ENCODE measurements at regions not wholly inside any gene's neighbourhood (a gene's known extent, or its start where the extent isn't known, plus 50 kb on each side); places are given as distances from the start of the nearest gene placed in this dataset.

DNA sequence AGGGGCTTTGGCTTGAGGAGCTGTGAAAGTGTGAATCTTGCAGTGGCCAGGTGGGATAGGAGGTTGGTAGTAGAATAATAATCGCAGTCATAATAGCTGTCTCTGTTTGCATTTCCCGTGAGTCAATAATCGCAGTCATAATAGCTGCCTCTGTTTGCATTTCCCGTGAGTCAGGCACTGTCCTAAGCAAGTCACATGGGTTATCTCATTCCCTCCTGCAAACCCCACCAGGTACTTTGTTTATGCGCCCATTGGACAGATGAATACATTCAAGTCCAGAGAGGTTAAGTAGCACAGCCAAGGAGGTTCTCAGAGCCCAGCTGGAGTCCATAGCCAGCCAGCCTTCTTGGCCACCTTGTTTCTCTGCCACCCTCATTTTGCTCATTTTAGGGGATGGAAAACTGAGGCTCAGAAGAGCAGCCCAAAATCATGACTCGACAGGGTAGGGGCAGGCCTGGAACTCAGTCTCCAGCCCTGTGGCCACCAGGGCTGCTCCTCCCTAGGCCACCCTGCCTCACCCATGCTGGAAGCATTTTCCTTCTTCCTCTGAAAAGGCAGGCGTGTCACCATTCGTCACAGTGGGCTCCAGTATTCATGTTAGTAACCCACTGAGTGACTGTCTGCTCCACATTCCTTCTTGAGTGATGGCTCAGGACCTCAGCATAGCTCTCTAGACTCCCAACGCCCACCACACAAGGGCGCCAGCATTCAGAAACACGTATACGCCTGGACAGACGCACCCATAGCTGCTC is 206.2 kb downstream of the URI1 start:
- intact Hi-C loops (cut with DNase I; ENCODE audit: low total_unique reads), result no loop called here
- Histone ChIP-seq H3K27ac (no peak overlapping the region), H3K4me3 (no peak overlapping the region), H3K4me1 (no peaks in the 10 kb centered on the region), H3K36me3 (no peaks in the 10 kb centered on the region), H3K9me3 (peaks cover 0 to 4% of the 10 kb centered on the region in 2 donors), H3K27me3 (no peaks in the 10 kb centered on the region)
- TF ChIP-seq, protein P1, sequence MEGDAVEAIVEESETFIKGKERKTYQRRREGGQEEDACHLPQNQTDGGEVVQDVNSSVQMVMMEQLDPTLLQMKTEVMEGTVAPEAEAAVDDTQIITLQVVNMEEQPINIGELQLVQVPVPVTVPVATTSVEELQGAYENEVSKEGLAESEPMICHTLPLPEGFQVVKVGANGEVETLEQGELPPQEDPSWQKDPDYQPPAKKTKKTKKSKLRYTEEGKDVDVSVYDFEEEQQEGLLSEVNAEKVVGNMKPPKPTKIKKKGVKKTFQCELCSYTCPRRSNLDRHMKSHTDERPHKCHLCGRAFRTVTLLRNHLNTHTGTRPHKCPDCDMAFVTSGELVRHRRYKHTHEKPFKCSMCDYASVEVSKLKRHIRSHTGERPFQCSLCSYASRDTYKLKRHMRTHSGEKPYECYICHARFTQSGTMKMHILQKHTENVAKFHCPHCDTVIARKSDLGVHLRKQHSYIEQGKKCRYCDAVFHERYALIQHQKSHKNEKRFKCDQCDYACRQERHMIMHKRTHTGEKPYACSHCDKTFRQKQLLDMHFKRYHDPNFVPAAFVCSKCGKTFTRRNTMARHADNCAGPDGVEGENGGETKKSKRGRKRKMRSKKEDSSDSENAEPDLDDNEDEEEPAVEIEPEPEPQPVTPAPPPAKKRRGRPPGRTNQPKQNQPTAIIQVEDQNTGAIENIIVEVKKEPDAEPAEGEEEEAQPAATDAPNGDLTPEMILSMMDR (IDR thresholded peaks at IDR 0.05), result no peak
- TF ChIP-seq POLR2A (IDR thresholded peaks at IDR 0.05) (no peak), POLR2AphosphoS5 (IDR thresholded peaks at IDR 0.05) (no peak)
- DNase-seq (ENCODE audit: low spot score in 2 of 2), result no peak

DNA sequence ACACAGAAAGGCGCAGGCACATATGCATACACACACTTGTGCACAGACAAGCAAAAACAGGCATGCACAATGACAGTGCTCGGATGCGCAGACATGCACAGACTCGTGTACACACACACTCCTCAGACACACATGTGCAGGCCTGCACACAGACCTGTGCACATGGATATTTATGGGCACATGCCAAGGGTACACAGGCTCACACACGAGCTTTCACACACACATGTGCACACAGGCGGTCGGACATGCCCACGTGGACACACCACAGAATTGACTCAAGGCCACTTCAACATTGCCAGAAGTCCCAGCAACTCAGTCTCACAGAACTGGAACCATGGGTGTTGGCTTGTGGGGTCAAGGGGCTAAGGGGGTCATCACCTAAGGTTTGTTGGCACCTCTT is 206.8 kb downstream of the URI1 start:
- DNase-seq (ENCODE audit: low spot score in 2 of 2), result no peak
- no peaks in the 10 kb centered on the region for H3K36me3 ChIP-seq
- H3K27me3 ChIP-seq, result no peaks in the 10 kb centered on the region
- intact Hi-C loops (cut with DNase I; ENCODE audit: low total_unique reads), result no loop called here
- no peak overlapping the region for H3K27ac ChIP-seq
- H3K9me3 ChIP-seq, result peaks cover 0 to 4% of the 10 kb centered on the region in 2 donors
- H3K4me3 ChIP-seq, result no peak overlapping the region
- no peak for TF ChIP-seq POLR2AphosphoS5 (IDR thresholded peaks at IDR 0.05)
- TF ChIP-seq POLR2A (IDR thresholded peaks at IDR 0.05), result no peak
- TF ChIP-seq, protein P1 (IDR thresholded peaks at IDR 0.05), result no peak
- H3K4me1 ChIP-seq, result no peaks in the 10 kb centered on the region

DNA sequence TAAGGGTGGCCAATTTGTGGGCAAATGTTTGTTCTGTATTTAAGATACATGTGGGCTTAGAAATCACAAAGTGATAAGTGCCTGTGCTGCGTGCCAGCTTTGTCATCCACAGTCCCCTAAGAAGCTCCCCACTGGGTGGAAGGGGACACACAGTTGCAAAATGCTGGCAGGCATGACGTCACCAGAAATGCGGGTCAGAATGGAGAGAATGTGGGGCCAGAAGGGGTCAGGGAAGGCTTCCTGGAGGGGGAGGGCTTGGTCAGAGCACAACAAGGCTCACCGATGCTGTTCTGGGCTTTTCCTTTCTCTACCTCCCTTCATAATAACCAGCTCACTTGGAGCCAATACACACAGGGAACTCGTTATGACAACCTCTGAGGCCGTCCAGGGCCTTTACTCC is 207.3 kb downstream of the URI1 start:
- TF ChIP-seq POLR2A (IDR thresholded peaks at IDR 0.05) (no peak), POLR2AphosphoS5 (IDR thresholded peaks at IDR 0.05) (no peak)
- TF ChIP-seq, protein P1 (IDR thresholded peaks at IDR 0.05), result no peak
- Histone ChIP-seq H3K36me3 (no peaks in the 10 kb centered on the region), H3K9me3 (peaks cover 0 to 4% of the 10 kb centered on the region in 2 donors), H3K27ac (no peak overlapping the region), H3K27me3 (no peaks in the 10 kb centered on the region), H3K4me3 (no peak overlapping the region), H3K4me1 (no peaks in the 10 kb centered on the region)
- intact Hi-C loops (cut with DNase I; ENCODE audit: low total_unique reads), result no loop called here
- no peak for DNase-seq (ENCODE audit: low spot score in 2 of 2)

- Histone ChIP-seq H3K27me3 (no peaks in the 10 kb centered on the region), H3K36me3 (no peaks in the 10 kb centered on the region), H3K9me3 (no peaks in the 10 kb centered on the region), H3K4me1 (no peaks in the 10 kb centered on the region), H3K4me3 (no peak overlapping the region), H3K27ac (no peak overlapping the region)
- intact Hi-C loops (cut with DNase I; ENCODE audit: low total_unique reads), result no loop called here
- TF ChIP-seq, protein P1 (IDR thresholded peaks at IDR 0.05), result no peak
- no peak for TF ChIP-seq POLR2A (IDR thresholded peaks at IDR 0.05)
- DNase-seq (ENCODE audit: low spot score in 2 of 2), result no peak
Observed at GRCh38 chr19:30150626-30151025, 208.6 kb downstream of the URI1 start.

DNA sequence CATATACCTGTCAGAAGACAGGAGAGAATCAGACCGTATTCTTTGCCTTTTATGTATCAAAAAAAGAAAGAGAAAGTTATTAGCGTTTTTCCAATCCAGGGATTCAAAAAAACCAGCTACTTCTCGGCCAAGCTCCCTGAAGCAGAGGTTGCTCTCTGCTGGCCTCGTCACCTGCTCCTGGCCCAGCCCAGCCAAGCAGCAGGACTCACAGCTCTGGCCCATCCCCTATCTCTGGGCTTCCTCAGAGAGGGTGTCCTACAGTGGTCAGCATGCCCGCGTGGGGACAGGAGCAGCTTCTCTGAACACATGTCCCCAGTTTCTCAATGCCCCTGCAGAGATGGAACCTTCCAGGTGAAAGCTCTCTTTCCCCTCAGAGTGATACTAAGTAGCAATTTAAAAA is 209.0 kb downstream of the URI1 start:
- H3K4me1 ChIP-seq, result no peaks in the 10 kb centered on the region
- no peaks in the 10 kb centered on the region for H3K27me3 ChIP-seq
- no peaks in the 10 kb centered on the region for H3K36me3 ChIP-seq
- H3K9me3 ChIP-seq, result no peaks in the 10 kb centered on the region
- TF ChIP-seq POLR2AphosphoS5 (IDR thresholded peaks at IDR 0.05) (no peak), POLR2A (IDR thresholded peaks at IDR 0.05) (no peak)
- TF ChIP-seq, protein P1 (IDR thresholded peaks at IDR 0.05), result no peak
- intact Hi-C loops (cut with DNase I; ENCODE audit: low total_unique reads), result no loop called here
- no peak overlapping the region for H3K4me3 ChIP-seq
- DNase-seq (ENCODE audit: low spot score in 2 of 2), result no peak
- H3K27ac ChIP-seq, result no peak overlapping the region
